WTC11 (cell line): ENCODE measurements at regions not wholly inside any gene's neighbourhood (a gene's known extent, or its start where the extent isn't known, plus 50 kb on each side); places are given as distances from the start of the nearest gene placed in this dataset.

ENCODE experiments used
- ATAC-seq: fragments of 200-7000 bp; cut with Tn5 transposase; 2 replicates; pipeline ENCODE4 v1.10.0; 2021; ENCODE audit warnings: mild to moderate bottlenecking, moderate library complexity
- CTCF ChIA-PET: fragments of 300-600 bp; sonication (Branson Sonifier 250); formaldehyde crosslinking; loops from one replicate; lab custom pipeline; 2021; ENCODE audit warnings: antibody characterized with exemption; lab: Charles Lee
- POLR2A ChIA-PET: fragments of 350-600 bp; sonication (Branson Sonifier 250); formaldehyde crosslinking; loops from one replicate; lab custom pipeline; 2021; ENCODE audit warnings: antibody characterized with exemption; lab: Charles Lee
- DNase-seq: peaks from one replicate; pipeline ENCODE4 v3.0.0; 2021; ENCODE audit warnings: low spot score
- H3K27ac Mint-ChIP-seq: 2 replicates; pipeline ENCODE4 v1.8.0; 2021; ENCODE audit warnings: mixed read lengths
- H3K27me3 Mint-ChIP-seq: 2 replicates; pipeline ENCODE4 v1.8.0; 2021; ENCODE audit warnings: low read depth, mild to moderate bottlenecking, moderate library complexity, mixed read lengths
- H3K36me3 Mint-ChIP-seq: 2 replicates; pipeline ENCODE4 v1.8.0; 2021; ENCODE audit warnings: mixed read lengths
- H3K4me1 Mint-ChIP-seq: 2 replicates; pipeline ENCODE4 v1.8.0; 2022; ENCODE audit warnings: mixed read lengths
- H3K4me3 Mint-ChIP-seq: 2 replicates; pipeline ENCODE4 v1.8.0; 2021; ENCODE audit warnings: mild to moderate bottlenecking, moderate library complexity, mixed read lengths
- H3K9me3 Mint-ChIP-seq: 2 replicates; pipeline ENCODE4 v1.8.0; 2021; ENCODE audit warnings: mixed read lengths
- ATF1 ChIP-seq: sonication (generic); formaldehyde crosslinking; IDR thresholded peaks from 2 replicates; pipeline ENCODE4 v1.8.1; 2023; ENCODE audit warnings: mild to moderate bottlenecking, moderate library complexity, missing genetic modification reagents
- HMGA2 ChIP-seq: fragments of 250-450 bp; sonication (Bioruptor Pico); IDR thresholded peaks from 2 replicates; pipeline ENCODE4 v1.4.0; 2021; ENCODE audit warnings: mild to moderate bottlenecking, moderate library complexity
- JAZF1 ChIP-seq: fragments of 250-450 bp; sonication (Bioruptor Pico); IDR thresholded peaks from 2 replicates; pipeline ENCODE4 v1.9.0; 2021; ENCODE audit warnings: moderate library complexity, mild to moderate bottlenecking, inconsistent platforms
- JUN ChIP-seq: sonication (generic); formaldehyde crosslinking; IDR thresholded peaks from 2 replicates; pipeline ENCODE4 v1.8.0; 2023; ENCODE audit warnings: mild to moderate bottlenecking, missing genetic modification reagents
- NFATC4 ChIP-seq: fragments of 250-450 bp; sonication (Bioruptor Pico); IDR thresholded peaks from 2 replicates; pipeline ENCODE4 v1.9.0; 2021; ENCODE audit warnings: mild to moderate bottlenecking
- NFYB ChIP-seq: sonication (generic); formaldehyde crosslinking; conservative IDR thresholded peaks from 2 replicates; pipeline ENCODE4 v1.8.0; 2022; ENCODE audit warnings: low read depth, missing genetic modification reagents
- NR1H2 ChIP-seq: sonication (generic); formaldehyde crosslinking; IDR thresholded peaks from 2 replicates; pipeline ENCODE4 v1.9.0; 2021; ENCODE audit warnings: mild to moderate bottlenecking, moderate library complexity, missing genetic modification reagents
- NR2C2 ChIP-seq: sonication (generic); formaldehyde crosslinking; IDR thresholded peaks from 2 replicates; pipeline ENCODE4 v1.8.0; 2022; ENCODE audit warnings: mild to moderate bottlenecking, missing genetic modification reagents
- OVOL2 ChIP-seq: fragments of 250-450 bp; sonication (Bioruptor Pico); IDR thresholded peaks from 2 replicates; pipeline ENCODE4 v1.9.0; 2021; ENCODE audit warnings: mild to moderate bottlenecking, borderline replicate concordance
- RORB ChIP-seq: fragments of 250-450 bp; sonication (Bioruptor Pico); IDR thresholded peaks from 2 replicates; pipeline ENCODE4 v1.9.0; 2021; ENCODE audit warnings: mild to moderate bottlenecking
- TCF7 ChIP-seq: sonication (generic); formaldehyde crosslinking; IDR thresholded peaks from 2 replicates; pipeline ENCODE4 v1.8.0; 2022; ENCODE audit warnings: mild to moderate bottlenecking, low read depth, missing genetic modification reagents, moderate library complexity
- TEAD1 ChIP-seq: sonication (generic); formaldehyde crosslinking; IDR thresholded peaks from 2 replicates; pipeline ENCODE4 v1.8.0; 2022; ENCODE audit warnings: mild to moderate bottlenecking, missing genetic modification reagents
- TEAD4 ChIP-seq: sonication (generic); formaldehyde crosslinking; IDR thresholded peaks from 2 replicates; pipeline ENCODE4 v1.8.0; 2022; ENCODE audit warnings: mild to moderate bottlenecking, missing genetic modification reagents
- ZNF219 ChIP-seq: sonication (generic); formaldehyde crosslinking; IDR thresholded peaks from 2 replicates; pipeline ENCODE4 v1.8.0; 2023; ENCODE audit warnings: missing genetic modification reagents, mild to moderate bottlenecking, borderline replicate concordance
- ZNF263 ChIP-seq: sonication (generic); formaldehyde crosslinking; IDR thresholded peaks from 2 replicates; pipeline ENCODE4 v1.8.1; 2022; ENCODE audit warnings: low read depth, mild to moderate bottlenecking, moderate library complexity, missing genetic modification reagents
- ZNF317 ChIP-seq: sonication (generic); formaldehyde crosslinking; IDR thresholded peaks from 2 replicates; pipeline ENCODE4 v1.8.1; 2023; ENCODE audit warnings: low read depth, mild to moderate bottlenecking, moderate library complexity, missing genetic modification reagents, borderline replicate concordance
- ZNF416 ChIP-seq: fragments of 250-450 bp; sonication (Bioruptor Pico); IDR thresholded peaks from 2 replicates; pipeline ENCODE4 v1.9.0; 2021; ENCODE audit warnings: mild to moderate bottlenecking, inconsistent platforms
- ZNF423 ChIP-seq: fragments of 250-450 bp; sonication (Bioruptor Pico); IDR thresholded peaks from 2 replicates; pipeline ENCODE4 v2.1.2; 2022; ENCODE audit warnings: mild to moderate bottlenecking, moderate library complexity
- TF ChIP-seq, protein P1 (sequence below): fragments of 250-450 bp; sonication (Bioruptor Pico); IDR thresholded peaks from 2 replicates; pipeline ENCODE4 v1.9.0; 2021; ENCODE audit warnings: mild to moderate bottlenecking
- TF ChIP-seq, protein P2 (sequence below): sonication (generic); formaldehyde crosslinking; IDR thresholded peaks from 2 replicates; pipeline ENCODE4 v1.8.1; 2023; ENCODE audit warnings: mild to moderate bottlenecking, missing genetic modification reagents
- TF ChIP-seq, protein P3 (sequence below): fragments of 200-600 bp; IDR thresholded peaks from 2 replicates; pipeline ENCODE4 v1.8.0; 2022; ENCODE audit warnings: antibody characterized with exemption
- TF ChIP-seq, protein P4 (sequence below): sonication (generic); formaldehyde crosslinking; IDR thresholded peaks from 2 replicates; pipeline ENCODE4 v1.8.1; 2023; ENCODE audit warnings: mild to moderate bottlenecking, moderate library complexity, missing genetic modification reagents

DNA sequence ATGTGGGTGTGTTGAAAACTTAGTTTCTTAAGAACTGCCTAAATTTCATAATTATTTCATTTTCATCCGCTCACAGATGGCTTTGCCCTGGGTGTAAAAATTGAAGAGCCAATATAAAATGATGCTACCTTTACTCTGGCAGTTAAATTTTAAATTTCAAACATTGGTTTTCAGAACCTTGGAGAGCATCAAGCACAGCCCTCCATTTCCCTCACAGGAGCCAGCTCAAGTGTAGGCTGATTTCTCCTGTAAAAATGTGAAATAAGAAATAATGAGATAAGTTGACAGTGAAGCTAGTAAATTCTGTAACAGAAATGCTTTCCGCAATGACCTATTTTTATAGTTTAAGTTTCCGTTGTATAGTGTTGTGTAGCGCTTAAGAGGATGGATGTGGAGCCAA, 53.9 kb upstream of the AKT3 start (continued):
- TF ChIP-seq ZNF219 (CRISPR knock-in tag), result no peak

DNA sequence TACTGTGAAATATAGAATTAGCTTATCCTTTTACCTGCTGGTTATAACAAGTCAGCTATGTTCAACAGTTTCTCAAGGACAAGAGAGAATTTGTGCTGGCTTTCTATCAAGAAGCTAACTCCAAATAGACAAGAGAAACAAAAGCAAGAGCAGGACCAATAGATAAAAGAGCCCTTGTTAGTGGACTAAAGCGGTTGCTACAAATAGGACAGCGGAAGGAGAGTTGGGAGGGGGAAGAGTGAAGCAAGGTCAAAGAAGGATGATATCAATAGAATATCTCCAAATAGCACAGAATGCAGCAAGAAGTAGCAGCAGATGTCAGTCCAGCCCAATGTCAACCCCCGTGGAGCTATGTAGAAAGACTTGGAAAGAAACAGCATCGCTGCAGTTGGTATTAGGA, 53.0 kb upstream of the AKT3 start:
- no peaks in the 10 kb centered on the region for H3K4me1 Mint-ChIP-seq
- POLR2A ChIA-PET, result interaction anchor here (0.6 kb wide), 1 partner anchor 11 kb away, joined by 3 read pairs; no protein-coding TSS in a partner anchor
- no peak for ATAC-seq
- H3K4me3 Mint-ChIP-seq, result no peak overlapping the region
- no peak overlapping the region for H3K27ac Mint-ChIP-seq
- no peaks in the 10 kb centered on the region for H3K9me3 Mint-ChIP-seq
- CTCF ChIA-PET, result no interaction called here
- TF ChIP-seq ZNF423 (no peak), ATF1 (CRISPR knock-in tag) (no peak), NFATC4 (no peak), HMGA2 (CRISPR knock-in tag) (no peak), NR2C2 (CRISPR knock-in tag) (no peak), ZNF416 (CRISPR knock-in tag) (no peak), TCF7 (CRISPR knock-in tag) (no peak), NFYB (CRISPR knock-in tag) (no peak), ZNF263 (CRISPR knock-in tag) (no peak), NR1H2 (CRISPR knock-in tag) (no peak), JAZF1 (CRISPR knock-in tag) (no peak), OVOL2 (no peak), TEAD1 (CRISPR knock-in tag) (no peak), JUN (CRISPR knock-in tag) (no peak), RORB (CRISPR knock-in tag) (no peak), ZNF317 (CRISPR knock-in tag) (no peak)
- TF ChIP-seq, protein P1, sequence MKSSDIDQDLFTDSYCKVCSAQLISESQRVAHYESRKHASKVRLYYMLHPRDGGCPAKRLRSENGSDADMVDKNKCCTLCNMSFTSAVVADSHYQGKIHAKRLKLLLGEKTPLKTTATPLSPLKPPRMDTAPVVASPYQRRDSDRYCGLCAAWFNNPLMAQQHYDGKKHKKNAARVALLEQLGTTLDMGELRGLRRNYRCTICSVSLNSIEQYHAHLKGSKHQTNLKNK (CRISPR knock-in tag), result no peak
- TF ChIP-seq, protein P2, sequence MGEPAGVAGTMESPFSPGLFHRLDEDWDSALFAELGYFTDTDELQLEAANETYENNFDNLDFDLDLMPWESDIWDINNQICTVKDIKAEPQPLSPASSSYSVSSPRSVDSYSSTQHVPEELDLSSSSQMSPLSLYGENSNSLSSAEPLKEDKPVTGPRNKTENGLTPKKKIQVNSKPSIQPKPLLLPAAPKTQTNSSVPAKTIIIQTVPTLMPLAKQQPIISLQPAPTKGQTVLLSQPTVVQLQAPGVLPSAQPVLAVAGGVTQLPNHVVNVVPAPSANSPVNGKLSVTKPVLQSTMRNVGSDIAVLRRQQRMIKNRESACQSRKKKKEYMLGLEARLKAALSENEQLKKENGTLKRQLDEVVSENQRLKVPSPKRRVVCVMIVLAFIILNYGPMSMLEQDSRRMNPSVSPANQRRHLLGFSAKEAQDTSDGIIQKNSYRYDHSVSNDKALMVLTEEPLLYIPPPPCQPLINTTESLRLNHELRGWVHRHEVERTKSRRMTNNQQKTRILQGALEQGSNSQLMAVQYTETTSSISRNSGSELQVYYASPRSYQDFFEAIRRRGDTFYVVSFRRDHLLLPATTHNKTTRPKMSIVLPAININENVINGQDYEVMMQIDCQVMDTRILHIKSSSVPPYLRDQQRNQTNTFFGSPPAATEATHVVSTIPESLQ (CRISPR knock-in tag), result no peak
- TF ChIP-seq, protein P3, sequence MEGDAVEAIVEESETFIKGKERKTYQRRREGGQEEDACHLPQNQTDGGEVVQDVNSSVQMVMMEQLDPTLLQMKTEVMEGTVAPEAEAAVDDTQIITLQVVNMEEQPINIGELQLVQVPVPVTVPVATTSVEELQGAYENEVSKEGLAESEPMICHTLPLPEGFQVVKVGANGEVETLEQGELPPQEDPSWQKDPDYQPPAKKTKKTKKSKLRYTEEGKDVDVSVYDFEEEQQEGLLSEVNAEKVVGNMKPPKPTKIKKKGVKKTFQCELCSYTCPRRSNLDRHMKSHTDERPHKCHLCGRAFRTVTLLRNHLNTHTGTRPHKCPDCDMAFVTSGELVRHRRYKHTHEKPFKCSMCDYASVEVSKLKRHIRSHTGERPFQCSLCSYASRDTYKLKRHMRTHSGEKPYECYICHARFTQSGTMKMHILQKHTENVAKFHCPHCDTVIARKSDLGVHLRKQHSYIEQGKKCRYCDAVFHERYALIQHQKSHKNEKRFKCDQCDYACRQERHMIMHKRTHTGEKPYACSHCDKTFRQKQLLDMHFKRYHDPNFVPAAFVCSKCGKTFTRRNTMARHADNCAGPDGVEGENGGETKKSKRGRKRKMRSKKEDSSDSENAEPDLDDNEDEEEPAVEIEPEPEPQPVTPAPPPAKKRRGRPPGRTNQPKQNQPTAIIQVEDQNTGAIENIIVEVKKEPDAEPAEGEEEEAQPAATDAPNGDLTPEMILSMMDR, result no peak
- TF ChIP-seq, protein P4, sequence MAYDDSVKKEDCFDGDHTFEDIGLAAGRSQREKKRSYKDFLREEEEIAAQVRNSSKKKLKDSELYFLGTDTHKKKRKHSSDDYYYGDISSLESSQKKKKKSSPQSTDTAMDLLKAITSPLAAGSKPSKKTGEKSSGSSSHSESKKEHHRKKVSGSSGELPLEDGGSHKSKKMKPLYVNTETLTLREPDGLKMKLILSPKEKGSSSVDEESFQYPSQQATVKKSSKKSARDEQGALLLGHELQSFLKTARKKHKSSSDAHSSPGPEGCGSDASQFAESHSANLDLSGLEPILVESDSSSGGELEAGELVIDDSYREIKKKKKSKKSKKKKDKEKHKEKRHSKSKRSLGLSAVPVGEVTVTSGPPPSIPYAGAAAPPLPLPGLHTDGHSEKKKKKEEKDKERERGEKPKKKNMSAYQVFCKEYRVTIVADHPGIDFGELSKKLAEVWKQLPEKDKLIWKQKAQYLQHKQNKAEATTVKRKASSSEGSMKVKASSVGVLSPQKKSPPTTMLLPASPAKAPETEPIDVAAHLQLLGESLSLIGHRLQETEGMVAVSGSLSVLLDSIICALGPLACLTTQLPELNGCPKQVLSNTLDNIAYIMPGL (CRISPR knock-in tag), result no peak
- TF ChIP-seq, all 79 proteins: peak for 0
- no peak for DNase-seq
- H3K36me3 Mint-ChIP-seq, result no peaks in the 10 kb centered on the region
- no peaks in the 10 kb centered on the region; the same call in 1 of the 2 replicates for H3K27me3 Mint-ChIP-seq

DNA sequence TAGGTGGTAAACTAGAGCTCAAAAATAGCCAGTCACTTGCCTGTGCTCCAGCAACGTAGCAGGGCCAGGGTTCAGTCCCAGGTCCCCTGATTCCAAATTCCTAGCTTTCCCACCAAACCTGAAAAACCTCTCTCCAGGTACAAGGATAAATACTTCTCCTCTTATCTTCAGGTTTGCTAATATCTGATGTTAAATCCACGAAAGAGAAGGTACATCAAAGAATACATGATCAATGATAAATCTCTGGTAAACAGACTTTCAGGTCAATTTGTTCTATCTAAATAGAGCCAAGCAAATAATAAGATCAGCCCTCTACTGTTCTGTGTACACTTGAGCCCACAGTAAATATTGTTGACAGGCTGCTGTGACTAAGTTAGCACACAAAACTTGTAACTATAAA, 52.1 kb upstream of the AKT3 start:
- no peak for ATAC-seq
- DNase-seq, result no peak
- Mint-ChIP-seq H3K4me1 (no peaks in the 10 kb centered on the region), H3K36me3 (no peaks in the 10 kb centered on the region), H3K9me3 (no peaks in the 10 kb centered on the region), H3K27ac (no peak overlapping the region), H3K4me3 (no peak overlapping the region), H3K27me3 (no peaks in the 10 kb centered on the region)
- POLR2A ChIA-PET, result no interaction called here
- TF ChIP-seq TEAD4, result no peak
- CTCF ChIA-PET, result no interaction called here
